AG09319 (cell line): ENCODE measurements at regions not wholly inside any gene's neighbourhood (a gene's known extent, or its start where the extent isn't known, plus 50 kb on each side); places are given as distances from the start of the nearest gene placed in this dataset.

ENCODE experiments used
- DNase-seq: peaks from one replicate; pipeline ENCODE4 v3.0.0-alpha.2; 2010; ENCODE audit warnings: low read depth; ENCODE audit errors: extremely low read depth
- TF ChIP-seq, protein P1 (sequence below): IDR thresholded peaks from 2 replicates; pipeline ENCODE4 v1.5.1; 2011; ENCODE audit warnings: low read depth, mild to moderate bottlenecking, inconsistent platforms, low read length, moderate library complexity

- TF ChIP-seq, protein P1, sequence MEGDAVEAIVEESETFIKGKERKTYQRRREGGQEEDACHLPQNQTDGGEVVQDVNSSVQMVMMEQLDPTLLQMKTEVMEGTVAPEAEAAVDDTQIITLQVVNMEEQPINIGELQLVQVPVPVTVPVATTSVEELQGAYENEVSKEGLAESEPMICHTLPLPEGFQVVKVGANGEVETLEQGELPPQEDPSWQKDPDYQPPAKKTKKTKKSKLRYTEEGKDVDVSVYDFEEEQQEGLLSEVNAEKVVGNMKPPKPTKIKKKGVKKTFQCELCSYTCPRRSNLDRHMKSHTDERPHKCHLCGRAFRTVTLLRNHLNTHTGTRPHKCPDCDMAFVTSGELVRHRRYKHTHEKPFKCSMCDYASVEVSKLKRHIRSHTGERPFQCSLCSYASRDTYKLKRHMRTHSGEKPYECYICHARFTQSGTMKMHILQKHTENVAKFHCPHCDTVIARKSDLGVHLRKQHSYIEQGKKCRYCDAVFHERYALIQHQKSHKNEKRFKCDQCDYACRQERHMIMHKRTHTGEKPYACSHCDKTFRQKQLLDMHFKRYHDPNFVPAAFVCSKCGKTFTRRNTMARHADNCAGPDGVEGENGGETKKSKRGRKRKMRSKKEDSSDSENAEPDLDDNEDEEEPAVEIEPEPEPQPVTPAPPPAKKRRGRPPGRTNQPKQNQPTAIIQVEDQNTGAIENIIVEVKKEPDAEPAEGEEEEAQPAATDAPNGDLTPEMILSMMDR: no peak
- DNase-seq: no peak
Measured at GRCh38 chr3:132874701-132875100, 152.5 kb upstream of the NPHP3 start.

DNA sequence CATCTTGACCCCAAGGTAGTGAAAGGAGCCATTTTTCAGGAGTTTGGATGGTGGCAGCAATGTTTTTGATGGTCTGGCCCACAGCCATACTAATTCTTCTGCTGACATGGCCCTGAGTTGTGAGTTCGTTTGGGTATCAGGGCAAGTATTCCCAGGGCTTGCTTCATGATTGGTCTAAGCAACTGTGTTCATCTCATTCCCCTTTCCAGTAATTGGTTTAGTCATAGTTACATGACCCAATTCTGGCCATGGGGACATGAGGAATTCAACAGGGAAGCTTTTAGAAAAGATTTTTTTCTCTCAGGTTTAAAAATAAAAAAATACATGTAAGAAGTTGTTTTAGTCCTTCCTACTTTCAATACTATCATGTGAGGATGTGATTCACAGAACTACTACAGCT is 150.5 kb upstream of the NPHP3 start:
- TF ChIP-seq, protein P1: no peak
- no peak for DNase-seq

DNA sequence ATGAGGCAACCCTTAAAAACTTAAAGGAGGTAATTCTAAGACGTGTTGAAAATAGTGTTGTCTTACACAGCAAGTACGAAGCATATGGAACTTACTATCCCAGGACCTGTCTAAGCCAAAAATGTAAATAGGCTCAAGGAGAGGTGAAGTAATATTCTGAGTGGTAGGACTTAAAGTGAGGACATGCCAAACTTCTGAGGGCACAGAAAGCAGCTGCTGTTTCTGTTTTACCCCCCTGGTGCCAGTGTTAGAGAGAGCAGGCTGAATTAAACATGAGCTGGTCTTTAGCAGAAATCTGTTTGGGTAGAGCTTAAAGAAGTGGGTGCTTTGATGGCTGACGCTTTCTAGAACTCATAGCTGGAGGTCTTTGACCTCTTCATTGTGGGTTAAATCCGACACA is 149.7 kb upstream of the NPHP3 start:
- no peak for DNase-seq
- TF ChIP-seq, protein P1: no peak

- TF ChIP-seq, protein P1: no peak
- no peak for DNase-seq
Measured at GRCh38 chr3:132870541-132870940, 148.3 kb upstream of the NPHP3 start.

DNA sequence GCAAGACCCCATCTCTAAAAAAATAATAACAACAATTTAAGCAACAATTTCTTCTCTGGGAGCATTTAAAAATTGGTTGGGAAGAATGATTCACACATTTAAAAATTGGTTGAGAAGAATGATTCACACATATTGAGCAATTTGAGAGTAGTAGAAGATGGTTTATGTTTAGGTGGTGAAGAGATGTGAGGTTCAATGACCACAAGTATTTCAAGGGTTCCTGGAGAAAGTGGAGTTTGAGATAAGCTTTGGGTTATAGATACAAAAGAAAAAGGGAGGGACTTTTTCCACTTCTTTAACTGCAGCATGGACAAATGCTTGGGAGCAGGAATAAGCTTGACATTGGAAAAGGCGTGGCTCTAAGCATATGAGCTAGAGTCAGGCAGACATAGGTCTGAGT is 145.7 kb upstream of the NPHP3 start:
- DNase-seq: no peak
- TF ChIP-seq, protein P1: no peak

DNA sequence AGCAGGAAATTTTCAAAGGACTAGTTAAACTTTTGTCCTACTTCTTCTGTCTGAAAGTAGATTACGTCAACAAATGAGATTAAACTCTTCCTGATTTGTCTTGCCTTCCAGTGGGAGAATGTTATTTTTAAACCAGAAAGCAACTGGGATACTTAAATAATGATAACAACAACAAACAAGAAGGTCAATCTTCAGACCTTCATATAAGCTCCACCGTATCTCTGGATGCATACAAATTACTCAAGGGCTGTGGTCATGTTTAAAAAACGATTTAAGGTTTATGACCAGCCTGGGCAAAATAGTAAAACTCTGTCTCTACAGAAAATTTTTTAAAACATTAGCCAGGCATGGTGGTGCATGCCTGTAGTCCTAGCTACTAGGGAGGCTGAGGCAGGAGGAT is 145.3 kb upstream of the NPHP3 start:
- TF ChIP-seq, protein P1: no peak
- DNase-seq: no peak

- TF ChIP-seq, protein P1: no peak
- DNase-seq: no peak
Measured at GRCh38 chr3:132857317-132857716, 135.1 kb upstream of the NPHP3 start.
